H9 (cell line): ENCODE measurements at regions not wholly inside any gene's neighbourhood (a gene's known extent, or its start where the extent isn't known, plus 50 kb on each side); places are given as distances from the start of the nearest gene placed in this dataset.

Experiments
- DNase-seq: peaks from one replicate; pipeline ENCODE4 v3.0.0-alpha.2; 2017
- H2AFZ ChIP-seq: one replicate; pipeline ENCODE4 v1.6.1; 2013; ENCODE audit warnings: mild to moderate bottlenecking, low read length, control low read depth, moderate library complexity
- H2AK5ac ChIP-seq: 2 replicates; pipeline ENCODE4 v1.6.1; 2013; ENCODE audit warnings: low read length, control low read depth, mixed read lengths; ENCODE audit not compliant: insufficient read length
- H2BK120ac ChIP-seq: one replicate; pipeline ENCODE4 v1.6.1; 2013; ENCODE audit warnings: low read depth, mild to moderate bottlenecking, low read length, control low read depth, inconsistent platforms; ENCODE audit not compliant: poor library complexity, severe bottlenecking
- H2BK12ac ChIP-seq: 2 replicates; pipeline ENCODE4 v1.6.1; 2013; ENCODE audit warnings: low read length, control low read depth, mixed read lengths, low read depth; ENCODE audit not compliant: insufficient read length
- H2BK15ac ChIP-seq: 2 replicates; pipeline ENCODE4 v1.6.1; 2013; ENCODE audit warnings: low read depth, low read length, control low read depth
- H2BK20ac ChIP-seq: one replicate; pipeline ENCODE4 v1.6.1; 2013; ENCODE audit warnings: low read depth, mild to moderate bottlenecking, low read length, control low read depth, inconsistent platforms; ENCODE audit not compliant: poor library complexity, severe bottlenecking
- H2BK5ac ChIP-seq: 2 replicates; pipeline ENCODE4 v1.6.1; 2013; ENCODE audit warnings: low read length, control low read depth, mixed read lengths; ENCODE audit not compliant: insufficient read length
- H3K14ac ChIP-seq: 2 replicates; pipeline ENCODE4 v1.6.1; 2013; ENCODE audit warnings: low read length, control low read depth; ENCODE audit not compliant: insufficient read depth
- H3K18ac ChIP-seq: 2 replicates; pipeline ENCODE4 v1.6.1; 2013; ENCODE audit warnings: low read depth, mild to moderate bottlenecking, mixed read lengths, low read length, control low read depth; ENCODE audit not compliant: insufficient read length
- H3K23ac ChIP-seq: 2 replicates; pipeline ENCODE4 v1.6.1; 2013; ENCODE audit warnings: low read length, control low read depth, mixed read lengths, low read depth; ENCODE audit not compliant: insufficient read length
- H3K23me2 ChIP-seq: 2 replicates; pipeline ENCODE4 v1.6.1; 2013; ENCODE audit warnings: low read depth, mild to moderate bottlenecking, mixed read lengths, low read length, control low read depth; ENCODE audit not compliant: insufficient read length, poor library complexity, severe bottlenecking
- H3K27ac ChIP-seq: 2 replicates; pipeline ENCODE4 v1.5.1; 2013; ENCODE audit warnings: low read length, control low read depth, mixed read lengths, low read depth; ENCODE audit not compliant: insufficient read length
- H3K27me3 ChIP-seq: 2 replicates; pipeline ENCODE4 v1.6.1; 2013; ENCODE audit warnings: low read length, control low read depth, inconsistent platforms; ENCODE audit not compliant: insufficient read depth
- H3K4ac ChIP-seq: 2 replicates; pipeline ENCODE4 v1.6.1; 2013; ENCODE audit warnings: low read depth, mild to moderate bottlenecking, control low read depth, inconsistent platforms, low read length, moderate library complexity
- H3K4me1 ChIP-seq: 2 replicates; pipeline ENCODE4 v1.6.1; 2013; ENCODE audit warnings: low read length, control low read depth, inconsistent platforms; ENCODE audit not compliant: insufficient read depth
- H3K4me2 ChIP-seq: 2 replicates; pipeline ENCODE4 v1.6.1; 2013; ENCODE audit warnings: low read length, control low read depth, mixed read lengths; ENCODE audit not compliant: insufficient read length, insufficient read depth
- H3K56ac ChIP-seq: 2 replicates; pipeline ENCODE4 v1.6.1; 2013; ENCODE audit warnings: low read depth, mild to moderate bottlenecking, mixed read lengths, low read length, control low read depth; ENCODE audit not compliant: insufficient read length
- H3K79me1 ChIP-seq: 2 replicates; pipeline ENCODE4 v1.6.1; 2013; ENCODE audit warnings: low read depth, mild to moderate bottlenecking, moderate library complexity, low read length, control low read depth, inconsistent platforms; ENCODE audit not compliant: insufficient read depth, poor library complexity, severe bottlenecking
- H3K79me2 ChIP-seq: 2 replicates; pipeline ENCODE4 v1.6.1; 2013; ENCODE audit warnings: low read length, control low read depth, inconsistent platforms; ENCODE audit not compliant: insufficient read depth
- H3K9ac ChIP-seq: 2 replicates; pipeline ENCODE4 v1.6.1; 2013; ENCODE audit warnings: low read length, control low read depth, mixed read lengths; ENCODE audit not compliant: insufficient read length; ENCODE audit errors: extremely low read depth
- H3K9me3 ChIP-seq: one replicate; pipeline ENCODE4 v1.6.1; 2013; ENCODE audit warnings: low read depth, low read length, inconsistent platforms; ENCODE audit not compliant: control insufficient read depth
- H3T11ph ChIP-seq: one replicate; pipeline ENCODE4 v1.6.1; 2013; ENCODE audit warnings: mild to moderate bottlenecking, low read length, control low read depth, inconsistent platforms
- H4K20me1 ChIP-seq: one replicate; pipeline ENCODE4 v1.6.1; 2013; ENCODE audit not compliant: control insufficient read depth, insufficient read length, insufficient read depth
- H4K5ac ChIP-seq: 2 replicates; pipeline ENCODE4 v1.6.1; 2013; ENCODE audit warnings: low read depth, mild to moderate bottlenecking, mixed read lengths, low read length, control low read depth; ENCODE audit not compliant: insufficient read length
- H4K8ac ChIP-seq: replicated peaks from 2 replicates; pipeline ENCODE4 v1.6.1; 2013; ENCODE audit warnings: low read length, control low read depth, mixed read lengths, low read depth; ENCODE audit not compliant: insufficient read length
- H4K91ac ChIP-seq: 2 replicates; pipeline ENCODE4 v1.6.1; 2013; ENCODE audit warnings: low read depth, mild to moderate bottlenecking, moderate library complexity, mixed read lengths, low read length, control low read depth; ENCODE audit not compliant: insufficient read length
- H3K27ac Mint-ChIP-seq, 3 experiments: 2 replicates in 2 of 3; 3 replicates in 1 of 3; pipeline ENCODE4 v1.8.0; 2020 to 2021; ENCODE audit warnings: mixed read lengths in 3 of 3, mild to moderate bottlenecking in 1 of 3, moderate library complexity in 1 of 3
- H3K27me3 Mint-ChIP-seq: 2 replicates; pipeline ENCODE4 v1.8.0; 2021; ENCODE audit warnings: low read depth, mild to moderate bottlenecking, moderate library complexity, mixed read lengths
- H3K36me3 Mint-ChIP-seq, 3 experiments: 2 replicates in 2 of 3; 3 replicates in 1 of 3; pipeline ENCODE4 v1.8.0; 2020 to 2021; ENCODE audit warnings: low read depth in 3 of 3, mixed read lengths in 3 of 3; ENCODE audit not compliant: insufficient read depth in 1 of 3
- H3K4me1 Mint-ChIP-seq, 2 experiments: 2 replicates each; pipeline ENCODE4 v1.8.0; 2020; ENCODE audit warnings: mixed read lengths in 2 of 2
- H3K4me3 Mint-ChIP-seq, 2 experiments: 2 replicates in 1 of 2; 3 replicates in 1 of 2; pipeline ENCODE4 v1.8.0; 2020 to 2021; ENCODE audit warnings: mild to moderate bottlenecking in 2 of 2, mixed read lengths in 2 of 2, moderate library complexity in 1 of 2
- H3K9me3 Mint-ChIP-seq, 2 experiments: 2 replicates in 1 of 2; 3 replicates in 1 of 2; pipeline ENCODE4 v1.8.0; 2020; ENCODE audit warnings: mild to moderate bottlenecking in 2 of 2, mixed read lengths in 2 of 2, moderate library complexity in 1 of 2
- WGBS: extraction: QIAGEN DNeasy Blood & Tissue Kit; methylation state at CpG from one replicate; pipeline ENCODE4 v1.1.7; 2013; ENCODE audit warnings: missing lambda C conversion rate, low lambda C conversion rate, mixed read lengths; ENCODE audit not compliant: insufficient read length; ENCODE audit errors: extremely low coverage; 5-methylcytosine and 5-hydroxymethylcytosine counted together
- TF ChIP-seq, protein P1 (sequence below): fragments of 200-600 bp; sonication (generic); conservative IDR thresholded peaks from 3 replicates; pipeline ENCODE4 v1.8.0; 2021; ENCODE audit warnings: antibody characterized with exemption, mild to moderate bottlenecking

DNA sequence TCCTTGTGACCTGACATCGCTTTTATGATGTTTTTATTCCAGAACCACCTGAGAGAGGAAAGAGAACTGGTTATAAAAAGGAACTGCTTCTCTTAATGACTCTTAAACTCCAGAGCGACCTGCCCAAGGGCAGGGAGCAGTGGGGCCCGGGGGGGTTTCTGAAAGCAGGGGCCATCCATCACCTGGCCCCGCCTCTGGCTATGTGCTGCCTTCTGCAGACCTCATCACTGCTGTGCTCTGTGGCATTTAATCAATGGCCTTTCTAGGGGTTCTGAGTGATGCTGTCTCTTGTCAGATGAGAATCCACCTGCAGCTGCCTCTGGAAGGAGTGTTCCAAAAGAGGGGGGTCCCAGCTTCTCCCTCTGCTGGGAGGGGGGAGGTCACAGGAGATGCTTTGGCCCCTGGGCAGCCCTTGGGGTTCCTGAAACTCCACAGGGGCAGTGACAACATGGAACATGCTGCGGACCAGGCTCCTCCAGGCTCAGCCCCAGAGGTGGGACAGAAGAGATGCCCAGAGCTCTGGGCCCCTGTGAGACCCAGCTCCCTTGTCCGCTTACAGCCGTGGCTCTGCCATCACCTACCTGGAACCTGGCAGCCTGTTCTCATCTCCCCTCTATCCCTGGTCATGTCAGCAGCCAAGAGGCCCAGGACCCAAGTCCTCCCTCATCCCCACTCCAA is 177.1 kb upstream of the SULF2 start:
- WGBS, result no CpG with 5 or more reads among the region's 7 CpGs
- no peaks in the 10 kb centered on the region for H3K36me3 Mint-ChIP-seq

More for the DNA sequence above, 177.1 kb upstream of the SULF2 start:
- Histone ChIP-seq H2BK12ac (no peak overlapping the region), H3T11ph (no peak overlapping the region), H2BK20ac (no peak overlapping the region), H4K20me1 (no peaks in the 10 kb centered on the region), H2AK5ac (no peak overlapping the region), H3K4ac (no peak overlapping the region), H3K79me1 (no peaks in the 10 kb centered on the region), H2BK120ac (no peak overlapping the region), H2BK5ac (no peak overlapping the region), H3K27ac (no peak overlapping the region), H3K27me3 (no peaks in the 10 kb centered on the region), H3K9me3 (no peaks in the 10 kb centered on the region), H4K8ac (no peak overlapping the region), H3K79me2 (no peaks in the 10 kb centered on the region), H3K23ac (no peak overlapping the region), H4K5ac (no peak overlapping the region), H3K14ac (no peak overlapping the region), H3K56ac (no peak overlapping the region), H4K91ac (no peak overlapping the region), H3K23me2 (no peaks in the 10 kb centered on the region), H3K9ac (no peak overlapping the region), H3K18ac (no peak overlapping the region), H2BK15ac (no peak overlapping the region), H2AFZ (no peak overlapping the region), H3K4me2 (no peak overlapping the region), H3K4me1 (no peaks in the 10 kb centered on the region)
- Mint-ChIP-seq H3K4me1 (peaks cover 10 to 20% of the 10 kb centered on the region in 2 experiments), H3K4me3 (no peak overlapping the region), H3K27ac (no peak overlapping the region; a peak in 1 of 7 replicates), H3K27me3 (peaks cover 2% of the 10 kb centered on the region; the same call in 1 of the 2 replicates), H3K9me3 (no peaks in the 10 kb centered on the region)
- no peak for DNase-seq
- TF ChIP-seq, protein P1, sequence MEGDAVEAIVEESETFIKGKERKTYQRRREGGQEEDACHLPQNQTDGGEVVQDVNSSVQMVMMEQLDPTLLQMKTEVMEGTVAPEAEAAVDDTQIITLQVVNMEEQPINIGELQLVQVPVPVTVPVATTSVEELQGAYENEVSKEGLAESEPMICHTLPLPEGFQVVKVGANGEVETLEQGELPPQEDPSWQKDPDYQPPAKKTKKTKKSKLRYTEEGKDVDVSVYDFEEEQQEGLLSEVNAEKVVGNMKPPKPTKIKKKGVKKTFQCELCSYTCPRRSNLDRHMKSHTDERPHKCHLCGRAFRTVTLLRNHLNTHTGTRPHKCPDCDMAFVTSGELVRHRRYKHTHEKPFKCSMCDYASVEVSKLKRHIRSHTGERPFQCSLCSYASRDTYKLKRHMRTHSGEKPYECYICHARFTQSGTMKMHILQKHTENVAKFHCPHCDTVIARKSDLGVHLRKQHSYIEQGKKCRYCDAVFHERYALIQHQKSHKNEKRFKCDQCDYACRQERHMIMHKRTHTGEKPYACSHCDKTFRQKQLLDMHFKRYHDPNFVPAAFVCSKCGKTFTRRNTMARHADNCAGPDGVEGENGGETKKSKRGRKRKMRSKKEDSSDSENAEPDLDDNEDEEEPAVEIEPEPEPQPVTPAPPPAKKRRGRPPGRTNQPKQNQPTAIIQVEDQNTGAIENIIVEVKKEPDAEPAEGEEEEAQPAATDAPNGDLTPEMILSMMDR, result no peak
